Mammary epithelial cell (primary cell): ENCODE measurements at regions not wholly inside any gene's neighbourhood (a gene's known extent, or its start where the extent isn't known, plus 50 kb on each side); places are given as distances from the start of the nearest gene placed in this dataset.

Experiments
- CTCF ChIP-seq, 2 donors: IDR thresholded peaks in 1 of 2; conservative IDR thresholded peaks in 1 of 2; 2 replicates each; pipeline ENCODE4 v1.5.1; 2011 to 2012; ENCODE audit warnings: inconsistent platforms in 2 of 2, low read length in 2 of 2, mild to moderate bottlenecking in 2 of 2, control low read depth in 1 of 2, low read depth in 1 of 2; ENCODE audit not compliant: insufficient read depth in 1 of 2; ENCODE audit errors: extremely low read depth in 1 of 2
- EZH2 ChIP-seq: IDR thresholded peaks from 2 replicates; pipeline ENCODE4 v1.6.1; 2012; ENCODE audit warnings: low read length, inconsistent platforms, borderline replicate concordance

GRCh38 chr1:234842726-234843641 lies 233.0 kb upstream of the IRF2BP2 start:
- TF ChIP-seq CTCF (conservative IDR thresholded peaks at IDR 0.05 in 1 of 2, IDR thresholded peaks at IDR 0.05 in 1 of 2; ENCODE audit: extremely low read depth in 1 of 2, insufficient read depth in 1 of 2, low read depth in 1 of 2, low read length in 2 of 2) (no peak), EZH2 (no peak)
